ENCODE measurements at regions not wholly inside any gene's neighbourhood (a gene's known extent, or its start where the extent isn't known, plus 50 kb on each side); places are given as distances from the start of the nearest gene placed in this dataset.

DNA sequence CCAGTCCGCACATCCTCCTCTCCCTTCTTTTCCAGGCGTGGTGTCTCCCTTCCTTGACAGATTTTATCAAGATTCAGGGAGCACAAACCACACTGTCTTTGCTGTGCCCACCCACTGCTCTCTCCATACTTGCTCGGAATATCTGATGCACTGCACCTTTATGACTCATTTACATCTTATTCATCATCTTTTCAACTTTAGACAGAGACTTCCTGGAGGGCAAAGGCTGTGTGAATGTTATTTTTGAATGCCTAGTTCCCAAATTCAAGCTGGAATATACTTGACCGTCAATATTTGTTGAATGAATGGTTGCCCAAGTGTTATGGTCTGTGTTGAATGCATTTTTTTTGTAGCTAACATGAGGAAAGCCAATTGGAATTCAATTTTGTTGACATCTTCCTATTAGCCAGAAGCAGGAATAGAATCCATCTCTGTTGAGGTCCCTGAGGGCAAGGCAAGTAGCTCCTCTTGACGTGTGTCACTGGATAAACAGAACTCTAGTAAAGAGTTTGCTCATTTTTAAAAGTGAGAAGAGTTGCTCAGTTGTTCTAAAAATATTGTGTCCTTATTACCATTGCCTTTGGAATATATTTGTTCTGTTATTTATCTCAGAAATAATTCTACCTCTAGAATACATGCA is 95.0 kb downstream of the KLF6 start:
- DNase-seq: no peak

DNA sequence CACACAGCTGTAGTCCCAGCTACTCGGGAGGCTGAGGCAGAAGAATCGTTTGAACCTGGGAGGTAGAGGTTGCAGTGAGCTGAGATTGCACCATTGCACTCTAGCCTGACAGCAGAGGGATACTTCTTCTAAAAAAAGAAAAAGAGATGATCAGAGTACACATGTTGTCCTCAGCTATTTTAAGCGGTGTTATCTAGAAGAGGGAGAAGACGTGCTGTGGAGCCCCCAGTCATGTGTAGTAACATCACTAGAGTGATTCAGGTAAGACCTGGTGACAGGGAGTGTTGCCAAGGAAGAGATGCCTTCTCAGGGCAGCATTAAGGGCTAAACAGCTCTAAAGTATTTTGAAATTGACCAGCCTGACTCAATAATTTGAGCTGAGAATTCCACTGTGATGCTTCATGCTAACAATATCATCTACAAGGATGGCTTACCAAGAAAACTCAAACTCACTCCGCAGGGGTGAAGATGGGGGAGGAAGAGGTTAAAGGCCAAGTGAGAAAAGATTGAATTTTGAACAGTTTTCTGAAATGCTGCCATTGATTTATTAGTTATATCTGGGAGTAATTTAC is 97.4 kb downstream of the KLF6 start:
- DNase-seq: no peak

DNA sequence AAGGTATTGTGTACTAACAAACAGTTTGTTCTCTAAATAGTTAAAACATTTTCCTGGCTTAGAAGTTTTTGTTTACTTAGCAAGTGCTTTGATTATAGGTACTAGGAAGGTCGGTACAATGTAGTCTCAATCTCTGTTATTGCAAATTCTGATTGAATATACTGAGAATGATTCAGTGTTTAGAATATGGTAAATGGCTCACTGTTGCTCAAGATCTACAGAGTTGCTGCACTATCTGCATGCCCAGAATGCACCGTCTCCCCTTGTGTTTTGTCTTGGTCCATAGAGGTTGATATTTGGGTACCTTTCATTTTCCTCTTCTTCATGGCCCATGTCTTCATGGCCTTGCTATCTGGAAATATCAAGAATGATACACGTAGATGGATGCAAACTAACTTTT is 99.6 kb downstream of the KLF6 start:
- DNase-seq: no peak

DNA sequence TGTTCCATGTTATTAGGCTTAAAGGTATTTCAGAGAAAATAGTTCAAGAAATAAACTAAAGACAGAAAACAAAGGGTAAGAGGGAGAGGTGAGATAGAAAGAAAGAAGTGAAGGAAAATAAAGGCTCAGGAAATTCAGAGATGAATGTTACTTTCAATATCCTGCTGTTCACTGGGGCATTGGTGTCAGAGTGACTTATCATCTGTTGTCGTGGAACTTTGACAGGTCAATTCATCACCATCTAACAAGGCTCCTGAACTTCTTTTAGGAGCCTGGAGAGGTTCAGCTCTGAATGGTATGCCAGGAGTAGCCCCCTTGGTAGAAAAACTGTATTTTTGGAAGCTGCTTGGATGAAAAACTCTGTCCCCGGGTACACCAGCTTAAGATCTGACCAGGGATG is 100.1 kb downstream of the KLF6 start:
- no peak for DNase-seq

DNA sequence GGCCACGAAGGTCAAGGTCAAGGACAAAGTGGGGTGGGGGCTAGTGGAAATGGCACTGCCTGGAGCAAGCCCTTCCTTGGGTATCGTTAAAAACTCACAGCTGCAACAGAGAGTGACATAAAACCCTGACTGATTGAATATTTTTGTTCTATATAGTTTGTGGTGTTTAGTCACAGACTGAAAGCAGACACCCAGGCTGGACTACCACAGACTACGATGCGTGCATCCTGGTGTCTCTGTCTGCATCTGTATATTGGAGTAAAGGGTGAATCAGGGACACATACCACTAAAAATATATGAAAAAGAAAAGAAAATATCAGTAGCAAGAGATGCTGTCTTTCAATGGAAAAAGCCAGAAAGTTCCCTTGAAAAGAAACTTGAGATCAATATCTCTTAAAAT is 101.4 kb downstream of the KLF6 start:
- no peak for DNase-seq

DNA sequence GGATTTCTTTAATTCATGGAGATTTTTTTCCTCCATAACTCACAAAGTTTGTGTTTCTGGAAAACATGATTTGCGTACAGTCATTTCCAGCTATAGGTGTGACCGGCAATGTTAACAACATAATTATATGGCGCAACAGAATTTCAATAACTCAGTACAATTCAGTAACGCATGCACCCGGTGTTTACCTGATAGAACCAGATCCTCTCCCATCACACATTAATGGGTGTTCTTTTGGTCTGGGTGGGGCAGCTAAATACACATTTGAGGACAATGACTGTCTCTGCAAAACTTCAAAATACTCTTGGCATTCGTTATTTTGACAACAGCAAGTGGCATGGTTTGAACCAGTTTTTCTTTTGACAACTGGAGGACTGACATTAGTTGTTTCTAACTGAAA is 102.3 kb downstream of the KLF6 start:
- DNase-seq: no peak

DNA sequence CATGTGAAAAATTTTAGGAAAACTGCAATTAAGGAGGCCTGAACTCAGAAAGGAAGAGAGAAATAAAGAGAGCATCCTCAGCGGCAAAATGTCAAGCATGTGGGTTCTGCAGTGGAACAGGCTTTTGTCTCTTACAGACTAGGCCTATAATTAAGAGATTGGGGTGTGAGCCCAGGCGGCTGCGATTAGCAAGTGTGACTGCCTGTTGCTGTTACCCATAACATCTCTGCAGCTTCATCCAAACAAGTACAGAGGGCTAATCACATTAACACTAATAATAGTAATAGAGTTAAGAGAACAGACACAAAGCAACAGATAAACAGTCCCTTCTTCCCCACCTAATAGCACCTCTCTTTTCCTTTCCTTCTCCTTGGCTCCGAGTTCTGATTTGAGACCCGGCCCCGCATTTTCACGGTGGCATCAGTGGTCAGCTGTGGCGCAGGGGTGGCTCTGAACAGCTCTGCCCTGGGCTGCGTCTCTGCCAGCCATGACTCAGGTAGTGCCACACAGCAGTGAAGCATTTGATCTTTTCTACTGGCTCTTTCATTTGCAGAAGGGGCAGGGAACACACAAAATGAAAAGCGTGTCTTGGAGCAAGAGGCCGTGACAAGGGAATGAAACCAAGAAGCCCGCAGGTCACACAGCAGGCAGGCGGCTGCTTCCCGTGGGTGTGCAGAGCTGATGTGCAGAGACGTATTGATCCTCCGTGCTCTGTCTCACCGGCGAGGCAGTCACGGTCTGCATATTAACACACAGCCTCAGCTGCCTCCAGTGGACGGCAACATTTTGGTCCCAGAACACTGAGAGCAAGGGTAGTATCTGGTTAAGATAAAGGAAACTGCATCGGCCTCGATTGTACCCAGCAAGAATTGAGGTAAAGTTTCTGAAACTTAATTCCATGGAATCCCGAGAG is 103.1 kb downstream of the KLF6 start:
- no peak for DNase-seq

DNA sequence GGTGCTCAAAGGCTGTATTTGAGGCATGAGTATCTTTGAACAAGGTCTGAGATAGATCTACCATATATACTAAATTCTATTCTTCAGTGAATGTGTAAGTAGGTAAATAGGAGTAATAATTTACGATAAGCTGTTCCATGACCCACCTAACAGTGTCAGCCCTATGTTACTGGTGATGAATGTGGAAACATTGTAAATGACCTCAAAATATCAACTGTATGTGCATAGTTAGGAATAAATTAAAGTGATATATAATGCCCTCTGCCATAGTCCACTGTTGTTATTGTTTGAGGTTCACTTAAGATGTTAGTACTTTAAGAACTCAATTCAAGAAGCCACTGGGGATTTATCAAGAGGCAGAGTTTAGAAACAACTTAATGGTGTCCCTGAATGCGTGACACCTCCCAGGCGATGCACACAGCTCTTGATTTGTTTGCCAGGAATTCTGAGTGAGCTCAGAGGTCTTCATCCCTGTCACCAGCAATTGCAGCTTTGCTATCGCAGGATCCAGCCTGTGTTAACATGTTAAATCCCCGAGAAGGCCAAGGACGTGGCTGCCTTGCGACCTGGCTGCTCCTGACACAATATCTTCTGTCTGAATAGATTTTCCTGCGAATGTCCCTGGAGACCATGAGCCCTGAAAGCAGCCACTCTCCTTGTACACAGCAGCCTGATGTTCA is 104.9 kb downstream of the KLF6 start:
- no peak for DNase-seq

DNA sequence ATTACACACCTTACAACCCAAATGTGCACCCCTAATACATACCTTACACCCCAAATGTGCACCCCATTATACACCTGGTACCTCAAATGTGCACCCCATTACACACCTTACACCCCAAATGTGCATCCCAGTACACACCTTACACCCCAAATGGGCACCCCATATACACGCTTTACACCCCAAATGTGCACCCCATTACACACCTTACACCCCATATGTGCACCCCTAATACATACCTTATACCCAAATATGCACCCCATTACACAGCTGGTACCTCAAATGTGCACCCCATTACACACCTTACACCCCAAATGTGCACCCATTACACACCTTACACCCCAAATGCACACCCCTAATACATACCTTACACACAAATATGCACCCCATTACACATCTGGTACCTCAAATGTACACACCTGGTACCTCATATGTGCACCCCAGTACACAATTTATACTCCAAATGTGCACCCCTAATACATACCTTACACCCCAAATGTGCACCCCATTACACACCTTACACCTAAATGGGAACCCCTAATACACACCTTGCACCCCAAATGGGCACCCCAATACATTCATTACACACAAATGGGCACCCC is 106.3 kb downstream of the KLF6 start:
- DNase-seq: no peak

DNA sequence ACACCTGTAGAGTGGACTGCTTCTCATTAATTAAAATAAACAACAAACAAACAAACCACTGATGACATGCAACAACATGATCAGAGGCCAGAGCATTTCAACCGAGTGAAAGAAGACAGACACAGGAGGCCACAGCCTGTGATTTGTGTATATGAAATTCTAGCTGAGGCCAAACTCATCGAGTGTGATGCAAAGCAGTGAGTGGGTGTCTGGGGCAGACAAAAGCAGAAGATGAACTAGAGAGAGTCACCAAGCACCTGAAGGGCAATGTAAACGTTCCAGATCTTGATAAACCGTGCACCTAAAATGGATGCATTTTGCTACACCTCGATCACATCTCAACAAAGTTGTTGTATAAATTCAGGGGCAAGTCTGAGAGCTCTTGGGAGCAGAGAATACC is 108.4 kb downstream of the KLF6 start:
- no peak for DNase-seq

DNA sequence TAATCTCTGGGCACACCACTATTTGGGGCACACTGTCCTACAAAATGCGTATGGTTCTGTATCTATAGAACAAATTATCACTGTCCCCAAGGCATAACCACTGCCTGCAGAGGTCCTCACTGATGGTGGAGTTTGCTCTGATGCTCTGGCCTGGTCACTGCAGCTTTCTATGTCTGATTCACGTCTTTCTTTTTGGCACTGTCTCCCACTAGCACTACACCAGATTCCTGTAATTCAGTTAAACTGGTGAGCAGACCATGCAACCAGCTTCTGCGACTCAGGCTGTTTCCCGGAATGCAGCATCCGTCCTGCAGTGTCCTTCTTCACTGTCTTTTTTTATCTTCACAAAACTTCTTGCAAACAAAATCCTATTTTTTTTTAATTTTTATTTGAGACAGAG is 112.8 kb downstream of the KLF6 start:
- DNase-seq: no peak

DNA sequence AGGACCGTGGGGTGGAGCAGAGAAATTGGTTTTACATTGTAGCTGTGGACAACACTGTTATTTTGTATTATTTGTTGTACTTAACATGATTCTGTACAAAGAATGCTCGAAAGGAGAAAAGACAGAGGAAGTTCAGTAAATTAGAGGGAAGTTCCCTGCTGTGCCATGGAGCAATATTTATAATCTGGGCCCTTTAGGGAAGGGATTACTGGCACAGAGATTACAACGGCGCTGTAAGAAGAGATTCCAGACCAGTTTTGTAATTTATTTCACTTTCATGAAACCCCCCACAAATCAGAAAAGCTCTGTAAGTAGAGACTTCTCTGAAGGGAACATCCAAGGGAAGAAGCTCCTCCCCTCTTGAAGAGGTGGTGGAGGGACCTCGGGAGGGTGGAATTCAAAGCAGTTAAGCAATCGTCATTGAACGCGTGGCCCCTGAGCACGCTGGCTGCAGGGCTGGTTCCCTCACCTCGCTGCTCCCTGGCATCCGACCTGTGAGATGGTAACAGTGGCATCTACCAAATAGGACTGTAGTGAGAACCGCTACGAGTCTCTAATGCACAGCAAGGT is 113.5 kb downstream of the KLF6 start:
- no peak for DNase-seq

DNA sequence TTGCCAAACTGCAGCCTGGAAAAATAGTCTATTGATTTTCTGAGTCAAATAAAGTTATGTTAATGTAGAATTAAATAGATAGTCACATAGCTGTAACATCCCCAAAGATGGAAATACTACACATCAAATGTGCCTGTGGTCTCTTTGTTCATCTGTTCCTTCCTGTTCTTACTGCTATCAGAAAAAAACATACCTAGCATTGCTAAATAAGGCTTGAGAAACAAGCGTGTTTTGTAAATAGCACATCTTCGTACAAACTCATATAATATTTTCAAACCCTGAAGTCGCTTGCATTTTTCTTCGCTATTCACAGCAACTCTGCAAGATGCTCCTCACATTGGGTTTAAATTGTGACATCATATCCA is 116.1 kb downstream of the KLF6 start:
- DNase-seq: no peak

DNA sequence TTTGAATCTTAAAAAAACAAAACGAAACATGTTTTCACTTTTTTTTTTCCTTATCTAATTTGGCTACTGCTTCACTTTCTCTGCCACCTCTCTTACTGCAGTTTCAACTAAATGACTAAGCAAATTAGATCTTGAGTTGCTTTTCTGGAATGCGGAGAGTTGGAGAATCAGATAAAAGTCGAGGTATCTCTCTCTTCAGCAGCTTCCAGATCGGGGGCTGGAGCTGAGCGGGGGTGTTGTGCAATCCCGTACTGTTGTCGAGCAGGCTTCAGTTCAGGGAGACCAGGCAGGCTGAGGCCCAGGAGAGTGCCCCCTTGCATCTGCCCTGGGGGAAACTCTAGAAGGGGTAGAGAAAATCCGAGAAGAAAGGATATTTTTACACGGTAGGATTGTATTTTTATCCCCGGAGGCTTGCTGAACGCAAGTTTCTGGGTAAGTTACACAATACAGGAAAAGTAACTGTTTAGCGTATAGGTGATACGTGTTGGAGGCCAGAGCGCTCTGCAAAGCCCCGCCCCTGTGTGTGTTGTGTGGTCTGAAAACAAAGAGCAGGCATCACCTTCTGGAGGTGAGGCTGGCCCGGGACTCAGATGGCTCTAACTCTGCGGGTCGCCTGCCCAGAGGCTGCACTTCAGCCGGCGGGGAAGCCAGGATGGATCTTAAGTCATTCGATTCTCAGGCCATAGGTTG is 116.6 kb downstream of the KLF6 start:
- DNase-seq: no peak

DNA sequence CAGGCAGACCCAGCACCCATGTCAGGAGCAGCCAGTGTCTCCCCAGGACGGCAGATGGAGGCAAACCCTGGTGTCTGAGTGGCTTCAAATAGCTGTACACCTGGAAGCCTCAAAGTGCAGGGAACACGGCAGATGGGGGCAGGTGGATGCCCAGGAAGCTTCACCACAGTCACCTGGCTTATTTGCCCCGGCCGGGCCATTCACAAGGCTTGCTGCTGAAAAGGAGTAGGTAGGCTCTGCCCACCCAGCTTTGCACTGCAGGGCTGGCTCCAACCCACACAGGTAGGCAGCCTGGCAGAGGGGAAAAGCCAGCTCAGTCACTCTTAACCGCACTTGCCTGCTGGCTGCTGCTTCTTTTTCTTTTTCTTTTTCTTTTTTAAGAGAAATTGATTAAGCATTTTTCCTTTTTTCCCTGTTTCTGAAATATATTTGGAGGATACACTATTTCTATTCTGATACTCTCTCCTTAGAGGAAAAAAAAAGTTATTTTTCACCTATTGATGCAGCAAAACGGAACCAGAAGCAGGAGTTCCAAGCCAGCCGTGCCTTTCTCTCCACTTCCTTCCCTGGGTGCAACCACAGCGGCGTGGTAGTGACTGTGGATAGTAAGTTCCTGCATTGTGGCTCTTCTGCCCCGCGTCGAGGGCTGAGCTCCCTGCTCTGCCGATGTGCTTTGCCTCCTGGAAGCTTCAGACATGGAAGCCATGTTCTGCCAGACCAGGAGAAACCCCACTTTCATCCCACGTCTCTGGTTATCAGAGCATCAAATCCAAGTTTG is 118.3 kb downstream of the KLF6 start:
- DNase-seq: no peak

DNA sequence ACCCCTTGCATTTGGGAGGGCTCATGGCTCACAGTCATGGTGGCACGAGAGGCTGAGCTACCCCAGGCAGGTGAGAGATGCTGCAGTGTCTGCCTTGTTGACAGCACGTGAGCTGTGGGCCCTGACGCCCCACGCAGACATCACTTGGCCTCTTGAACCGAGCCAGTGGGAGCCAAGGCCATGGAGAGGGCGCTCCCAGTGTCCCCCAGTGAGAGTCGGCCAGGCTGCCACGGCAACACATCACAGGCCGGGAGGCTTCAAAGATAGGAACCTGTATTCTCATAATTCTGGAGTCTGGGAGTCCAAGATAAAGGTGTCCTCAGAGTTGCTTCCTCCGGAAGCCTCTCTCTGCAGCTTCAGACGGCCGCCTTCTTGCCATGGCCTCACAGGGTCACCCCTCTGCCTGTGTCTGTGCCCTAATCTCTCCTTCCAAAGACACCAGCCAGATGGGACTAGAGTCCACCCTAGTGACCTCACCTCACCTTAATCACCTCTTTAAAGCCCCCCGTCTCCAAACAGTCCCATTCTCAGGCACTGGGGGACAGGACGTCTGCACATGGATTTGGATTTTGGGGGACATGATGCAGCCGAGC is 119.6 kb downstream of the KLF6 start:
- no peak for DNase-seq

DNA sequence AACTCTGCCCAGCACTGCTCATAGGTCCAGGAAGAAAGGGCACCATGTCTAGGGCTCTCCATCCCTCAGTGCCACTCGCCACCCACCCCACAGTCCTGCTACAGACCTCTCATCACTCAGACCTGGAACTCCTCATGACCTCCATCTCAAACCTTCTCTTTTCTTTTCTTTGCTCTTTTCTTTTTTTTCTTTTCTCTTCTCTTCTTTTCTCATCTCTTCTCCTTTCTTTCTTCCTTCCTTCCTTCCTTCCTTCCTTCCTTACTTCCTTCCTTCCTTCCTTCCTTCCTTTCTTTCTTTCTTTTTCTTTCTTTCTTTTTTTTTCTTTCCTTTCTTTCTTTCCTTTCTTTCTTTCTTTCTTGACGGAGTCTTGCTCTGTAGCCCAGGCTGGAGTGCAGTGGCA is 122.2 kb downstream of the KLF6 start:
- DNase-seq: no peak

DNA sequence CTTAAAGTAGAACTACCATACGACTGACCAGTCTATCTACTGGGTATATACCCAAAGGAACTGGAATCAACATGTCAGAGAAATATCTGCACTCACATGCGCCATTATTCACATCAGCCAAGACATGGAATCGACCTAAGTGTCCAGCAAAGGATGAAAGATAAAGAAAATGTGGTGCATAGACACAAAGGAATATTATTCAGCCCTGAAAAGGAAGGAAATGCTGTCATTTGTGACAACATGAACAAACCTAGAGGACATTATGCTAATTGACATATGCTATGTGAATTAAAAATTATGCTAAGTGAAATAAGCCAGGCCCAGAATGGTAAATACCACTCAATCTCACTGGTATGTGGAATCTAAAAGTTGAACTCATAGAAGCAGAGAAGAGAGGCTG is 123.7 kb downstream of the KLF6 start:
- no peak for DNase-seq

DNA sequence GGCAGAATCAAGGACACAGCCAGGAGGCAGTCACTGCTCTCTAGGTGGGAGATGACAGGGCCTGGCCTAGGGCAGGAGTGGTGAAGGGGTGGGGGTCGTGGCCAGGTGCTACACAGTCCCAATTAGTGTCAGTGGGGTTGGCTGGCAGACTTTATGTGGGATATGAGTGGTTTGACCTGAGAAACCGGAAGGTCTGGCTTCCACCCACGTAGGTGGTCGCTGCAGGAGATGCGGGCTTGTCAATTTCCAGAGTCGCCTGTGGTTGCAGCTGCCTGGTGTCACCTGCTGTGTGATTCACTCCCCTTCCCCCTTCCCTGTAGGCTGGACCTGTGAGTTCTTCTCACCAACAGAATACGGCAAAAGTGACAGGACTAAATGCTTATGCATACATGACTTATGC is 124.3 kb downstream of the KLF6 start:
- no peak for DNase-seq

DNA sequence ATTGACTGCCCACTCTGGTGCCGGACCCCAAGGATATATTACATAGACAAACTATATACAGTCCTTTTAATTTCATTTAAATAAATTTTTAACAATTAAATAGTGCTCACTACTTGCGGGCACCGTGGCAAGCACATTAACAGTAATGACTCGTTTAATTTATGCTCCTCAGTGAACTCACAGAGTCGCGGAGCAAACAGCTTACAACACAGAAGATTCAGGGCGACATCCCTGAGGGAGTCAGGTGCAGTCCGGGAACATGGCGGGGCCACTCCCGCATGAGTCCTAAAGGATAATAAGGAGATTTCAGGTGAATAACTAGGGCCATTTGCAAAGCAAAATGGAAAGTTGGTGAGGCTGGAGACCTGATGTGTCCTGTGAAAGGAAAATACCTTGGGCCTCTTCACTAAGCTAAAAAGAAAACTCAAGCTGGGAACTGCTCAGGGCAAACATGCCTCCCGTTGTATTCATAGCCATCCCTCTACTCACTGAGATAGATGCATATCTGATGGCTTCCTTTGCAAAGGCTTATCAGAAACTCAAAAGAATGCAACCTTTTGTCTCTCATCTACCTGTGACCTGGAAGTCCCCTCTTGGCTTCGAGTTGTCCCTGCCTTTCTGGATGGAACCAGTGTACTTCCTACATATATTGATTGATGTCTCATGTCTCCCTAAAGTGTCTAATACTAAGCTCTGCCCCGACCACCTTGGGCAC is 125.6 kb downstream of the KLF6 start:
- no peak for DNase-seq
